ENCODE measurements at regions not wholly inside any gene's neighbourhood (a gene's known extent, or its start where the extent isn't known, plus 50 kb on each side); places are given as distances from the start of the nearest gene placed in this dataset.

GRCh38 chr13:60981407-60981806 is 434.2 kb downstream of the PCDH20 start:
- TF ChIP-seq, protein P1, sequence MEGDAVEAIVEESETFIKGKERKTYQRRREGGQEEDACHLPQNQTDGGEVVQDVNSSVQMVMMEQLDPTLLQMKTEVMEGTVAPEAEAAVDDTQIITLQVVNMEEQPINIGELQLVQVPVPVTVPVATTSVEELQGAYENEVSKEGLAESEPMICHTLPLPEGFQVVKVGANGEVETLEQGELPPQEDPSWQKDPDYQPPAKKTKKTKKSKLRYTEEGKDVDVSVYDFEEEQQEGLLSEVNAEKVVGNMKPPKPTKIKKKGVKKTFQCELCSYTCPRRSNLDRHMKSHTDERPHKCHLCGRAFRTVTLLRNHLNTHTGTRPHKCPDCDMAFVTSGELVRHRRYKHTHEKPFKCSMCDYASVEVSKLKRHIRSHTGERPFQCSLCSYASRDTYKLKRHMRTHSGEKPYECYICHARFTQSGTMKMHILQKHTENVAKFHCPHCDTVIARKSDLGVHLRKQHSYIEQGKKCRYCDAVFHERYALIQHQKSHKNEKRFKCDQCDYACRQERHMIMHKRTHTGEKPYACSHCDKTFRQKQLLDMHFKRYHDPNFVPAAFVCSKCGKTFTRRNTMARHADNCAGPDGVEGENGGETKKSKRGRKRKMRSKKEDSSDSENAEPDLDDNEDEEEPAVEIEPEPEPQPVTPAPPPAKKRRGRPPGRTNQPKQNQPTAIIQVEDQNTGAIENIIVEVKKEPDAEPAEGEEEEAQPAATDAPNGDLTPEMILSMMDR (IDR thresholded peaks at IDR 0.05; ENCODE audit: control extremely low read depth in 1 of 3, insufficient read depth in 1 of 3, low read depth in 1 of 3, low read length in 3 of 3), result no peak
- no peak for TF ChIP-seq POLR2AphosphoS5 (IDR thresholded peaks at IDR 0.05; ENCODE audit: low read depth, low read length)
- no peak for TF ChIP-seq PHF8 (conservative IDR thresholded peaks at IDR 0.05; ENCODE audit: low read depth, low read length)
- no peak for TF ChIP-seq NRF1 (IDR thresholded peaks at IDR 0.05; ENCODE audit: low read depth, low read length)
- no peak for TF ChIP-seq EGR1 (IDR thresholded peaks at IDR 0.05; ENCODE audit: borderline replicate concordance, low read depth, low read length)
- TF ChIP-seq POLR2A (IDR thresholded peaks at IDR 0.05; ENCODE audit: control extremely low read depth in 1 of 2, low read depth in 2 of 2, low read length in 2 of 2), result no peak
- TF ChIP-seq CHD1 (IDR thresholded peaks at IDR 0.05; ENCODE audit: low read depth, low read length), result no peak
- no peak for TF ChIP-seq EZH2 (IDR thresholded peaks at IDR 0.05; ENCODE audit: low read depth, low read length, severe bottlenecking)
- TF ChIP-seq JUN (IDR thresholded peaks at IDR 0.05; ENCODE audit: low read depth, low read length), result no peak
- TF ChIP-seq SUZ12 (IDR thresholded peaks at IDR 0.05; ENCODE audit: low read length), result no peak
- no peak for TF ChIP-seq CHD2 (IDR thresholded peaks at IDR 0.05; ENCODE audit: low read length)
- no peak for TF ChIP-seq TBP (IDR thresholded peaks at IDR 0.05; ENCODE audit: low read depth, low read length)
- TF ChIP-seq E2F6 (IDR thresholded peaks at IDR 0.05), result no peak
